ENCODE measurements at regions not wholly inside any gene's neighbourhood (a gene's known extent, or its start where the extent isn't known, plus 50 kb on each side); places are given as distances from the start of the nearest gene placed in this dataset.

- TF ChIP-seq CTCF (IDR thresholded peaks at IDR 0.05; ENCODE audit: poor library complexity) (no peak), EZH2 (IDR thresholded peaks at IDR 0.05; ENCODE audit: borderline replicate concordance) (no peak), EZH2phosphoT487 (IDR thresholded peaks at IDR 0.05; ENCODE audit: low read depth, severe bottlenecking, unreplicated experiment) (no peak)
Observed at GRCh38 chr10:64546073-64546472, 1024.9 kb downstream of the REEP3 start.

All from hepatocyte (in vitro differentiated cells).